HUES48 (cell line): ENCODE measurements at regions not wholly inside any gene's neighbourhood (a gene's known extent, or its start where the extent isn't known, plus 50 kb on each side); places are given as distances from the start of the nearest gene placed in this dataset.

Experiments
- H3K27ac ChIP-seq: one replicate; pipeline ENCODE4 v1.7.0; 2013; ENCODE audit warnings: low read depth, low read length, inconsistent platforms
- H3K27me3 ChIP-seq: 2 replicates; pipeline ENCODE4 v1.6.1; 2013; ENCODE audit warnings: mild to moderate bottlenecking, low read length; ENCODE audit not compliant: control insufficient read depth, insufficient read depth
- H3K36me3 ChIP-seq: 2 replicates; pipeline ENCODE4 v1.6.1; 2013; ENCODE audit warnings: low read length; ENCODE audit not compliant: control insufficient read depth, insufficient read depth
- H3K4me1 ChIP-seq: 2 replicates; pipeline ENCODE4 v1.6.1; 2013; ENCODE audit warnings: mild to moderate bottlenecking, low read length; ENCODE audit not compliant: control insufficient read depth, insufficient read depth
- H3K4me3 ChIP-seq: 2 replicates; pipeline ENCODE4 v1.5.1; 2013; ENCODE audit warnings: mild to moderate bottlenecking, low read depth, low read length
- H3K9ac ChIP-seq: 2 replicates; pipeline ENCODE4 v1.6.1; 2013; ENCODE audit warnings: mild to moderate bottlenecking, low read depth, low read length, moderate library complexity
- H3K9me3 ChIP-seq: 2 replicates; pipeline ENCODE4 v1.6.1; 2013; ENCODE audit warnings: low read length; ENCODE audit not compliant: control insufficient read depth, insufficient read depth

DNA sequence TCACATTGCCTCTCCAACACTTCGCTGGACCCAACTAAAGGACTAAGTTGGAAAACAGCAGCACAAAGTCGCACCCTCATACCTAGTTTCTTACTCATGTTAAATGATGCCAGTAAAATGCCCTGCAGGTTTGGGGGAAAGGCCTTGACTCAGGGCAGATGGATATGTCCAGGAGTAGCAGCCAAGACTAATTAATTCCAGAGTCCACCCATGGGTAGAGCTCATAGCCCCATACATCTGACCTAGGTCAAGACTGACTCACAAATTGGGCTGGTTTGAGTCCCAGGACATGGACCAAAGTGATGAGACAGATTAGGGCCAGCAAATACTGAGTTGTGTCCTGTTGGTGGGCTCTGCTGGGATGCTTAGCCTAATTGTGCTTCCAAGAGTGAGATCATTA lies 224.0 kb upstream of the BTG1 start:
- Histone ChIP-seq H3K4me3 (no peak overlapping the region), H3K9ac (no peak overlapping the region), H3K36me3 (no peaks in the 10 kb centered on the region), H3K4me1 (peaks cover 5% of the 10 kb centered on the region; the same call in 1 of the 2 replicates), H3K27ac (no peak overlapping the region), H3K27me3 (no peaks in the 10 kb centered on the region), H3K9me3 (no peaks in the 10 kb centered on the region)

DNA sequence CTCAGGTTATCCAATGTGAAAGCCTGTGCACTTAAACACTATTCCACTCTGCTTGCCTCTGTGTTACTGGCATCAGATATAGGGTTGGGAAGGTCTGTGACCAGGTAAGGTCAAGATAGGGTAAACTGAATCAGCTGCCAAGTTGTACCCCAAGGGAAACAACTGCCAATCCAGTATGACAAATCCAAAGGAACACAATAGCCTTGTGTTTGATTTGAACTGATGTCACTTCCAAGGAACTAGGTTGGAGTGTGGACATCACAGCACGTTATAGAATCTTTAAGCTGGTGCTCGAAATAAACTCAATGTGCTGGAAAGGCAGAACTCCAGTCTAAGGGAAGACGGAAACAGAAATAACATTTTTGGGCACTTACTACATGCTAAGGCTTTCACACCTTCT lies 223.4 kb upstream of the BTG1 start:
- Histone ChIP-seq H3K27me3 (no peaks in the 10 kb centered on the region), H3K9ac (no peak overlapping the region), H3K4me1 (peaks cover 6% of the 10 kb centered on the region; the same call in 1 of the 2 replicates), H3K27ac (no peak overlapping the region), H3K36me3 (no peaks in the 10 kb centered on the region), H3K9me3 (no peaks in the 10 kb centered on the region), H3K4me3 (no peak overlapping the region)

DNA sequence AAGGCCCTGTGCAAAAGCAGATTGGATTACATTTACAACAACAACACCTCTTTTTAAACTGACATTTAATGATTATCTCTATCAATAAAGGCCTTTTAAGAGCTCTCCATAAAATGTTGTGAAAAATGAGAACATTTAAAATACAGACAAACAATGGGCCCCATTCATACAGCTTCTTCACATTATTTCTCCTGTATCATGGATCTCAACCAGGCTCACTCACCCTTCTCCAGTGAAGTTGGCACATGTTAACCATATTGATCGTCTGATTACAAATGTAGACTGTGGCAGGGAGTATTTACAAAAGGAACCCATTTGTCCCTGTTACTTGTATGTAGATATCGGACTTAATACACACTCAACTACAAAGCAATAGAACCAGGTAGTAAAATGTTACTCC lies 220.2 kb upstream of the BTG1 start:
- H3K9me3 ChIP-seq: no peaks in the 10 kb centered on the region
- H3K4me3 ChIP-seq: no peak overlapping the region
- no peaks in the 10 kb centered on the region for H3K27me3 ChIP-seq
- H3K27ac ChIP-seq: no peak overlapping the region
- H3K36me3 ChIP-seq: no peaks in the 10 kb centered on the region
- H3K4me1 ChIP-seq: peaks cover 11% of the 10 kb centered on the region; the same call in 1 of the 2 replicates
- no peak overlapping the region for H3K9ac ChIP-seq

- Histone ChIP-seq H3K9me3 (no peaks in the 10 kb centered on the region), H3K9ac (no peak overlapping the region), H3K27me3 (no peaks in the 10 kb centered on the region), H3K27ac (no peak overlapping the region), H3K4me3 (no peak overlapping the region), H3K4me1 (peaks cover 11% of the 10 kb centered on the region; the same call in 1 of the 2 replicates), H3K36me3 (no peaks in the 10 kb centered on the region)
Measured at GRCh38 chr12:92365333-92365732, 219.7 kb upstream of the BTG1 start.

GRCh38 chr12:92363295-92364146 lies 217.9 kb upstream of the BTG1 start:
- H3K4me1 ChIP-seq: peaks cover 11% of the 10 kb centered on the region; the same call in 1 of the 2 replicates
- no peak overlapping the region for H3K9ac ChIP-seq
- no peak overlapping the region for H3K4me3 ChIP-seq
- no peak overlapping the region for H3K27ac ChIP-seq
- H3K27me3 ChIP-seq: no peaks in the 10 kb centered on the region
- H3K36me3 ChIP-seq: no peaks in the 10 kb centered on the region
- H3K9me3 ChIP-seq: no peaks in the 10 kb centered on the region

- H3K4me1 ChIP-seq: peaks cover 11% of the 10 kb centered on the region; the same call in 1 of the 2 replicates
- H3K27ac ChIP-seq: no peak overlapping the region
- H3K36me3 ChIP-seq: no peaks in the 10 kb centered on the region
- H3K27me3 ChIP-seq: no peaks in the 10 kb centered on the region
- H3K9me3 ChIP-seq: no peaks in the 10 kb centered on the region
- H3K9ac ChIP-seq: no peak overlapping the region
- no peak overlapping the region for H3K4me3 ChIP-seq
Measured at GRCh38 chr12:92362785-92363184, 217.1 kb upstream of the BTG1 start.

GRCh38 chr12:92362126-92362525 lies 216.5 kb upstream of the BTG1 start:
- Histone ChIP-seq H3K27me3 (no peaks in the 10 kb centered on the region), H3K9ac (no peak overlapping the region), H3K9me3 (no peaks in the 10 kb centered on the region), H3K4me3 (no peak overlapping the region), H3K4me1 (peaks cover 11% of the 10 kb centered on the region; the same call in 1 of the 2 replicates), H3K36me3 (no peaks in the 10 kb centered on the region), H3K27ac (no peak overlapping the region)

GRCh38 chr12:92360543-92360942 lies 214.9 kb upstream of the BTG1 start:
- H3K27me3 ChIP-seq: no peaks in the 10 kb centered on the region
- peaks cover 11% of the 10 kb centered on the region; the same call in 1 of the 2 replicates for H3K4me1 ChIP-seq
- H3K9ac ChIP-seq: no peak overlapping the region
- H3K4me3 ChIP-seq: no peak overlapping the region
- H3K36me3 ChIP-seq: no peaks in the 10 kb centered on the region
- no peak overlapping the region for H3K27ac ChIP-seq
- H3K9me3 ChIP-seq: no peaks in the 10 kb centered on the region

DNA sequence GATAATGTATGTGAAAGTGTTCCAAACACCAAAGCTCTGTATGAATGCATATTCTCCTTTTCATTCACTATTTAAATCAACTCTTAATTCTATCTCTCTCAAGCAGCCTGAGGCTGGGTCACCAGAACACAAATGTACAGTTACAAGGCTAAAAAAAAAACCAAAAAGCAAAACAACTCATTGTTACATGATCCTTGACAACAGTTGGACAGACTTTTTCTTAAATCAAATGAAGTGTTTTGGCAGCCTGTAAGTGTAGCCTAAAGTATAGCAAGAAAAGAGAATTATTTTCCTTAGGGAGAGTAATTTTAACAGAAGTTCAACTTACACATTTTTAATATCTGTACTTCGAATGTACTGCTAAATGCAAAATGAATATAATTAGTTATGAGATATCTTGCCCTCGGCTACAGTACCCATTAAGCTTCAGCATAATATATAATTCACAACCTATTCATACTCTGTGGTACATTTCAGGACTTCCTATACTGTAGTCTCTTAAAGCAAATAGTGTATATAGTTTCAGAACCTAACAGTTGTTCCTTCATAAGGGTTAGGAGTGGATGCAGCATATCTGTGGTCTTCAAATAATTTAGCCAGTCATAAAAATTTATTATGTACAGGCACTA lies 214.0 kb upstream of the BTG1 start:
- no peak overlapping the region for H3K4me3 ChIP-seq
- H3K4me1 ChIP-seq: peaks cover 7% of the 10 kb centered on the region; the same call in 1 of the 2 replicates
- H3K27me3 ChIP-seq: no peaks in the 10 kb centered on the region
- H3K27ac ChIP-seq: no peak overlapping the region
- H3K36me3 ChIP-seq: no peaks in the 10 kb centered on the region
- no peaks in the 10 kb centered on the region for H3K9me3 ChIP-seq
- H3K9ac ChIP-seq: no peak overlapping the region

DNA sequence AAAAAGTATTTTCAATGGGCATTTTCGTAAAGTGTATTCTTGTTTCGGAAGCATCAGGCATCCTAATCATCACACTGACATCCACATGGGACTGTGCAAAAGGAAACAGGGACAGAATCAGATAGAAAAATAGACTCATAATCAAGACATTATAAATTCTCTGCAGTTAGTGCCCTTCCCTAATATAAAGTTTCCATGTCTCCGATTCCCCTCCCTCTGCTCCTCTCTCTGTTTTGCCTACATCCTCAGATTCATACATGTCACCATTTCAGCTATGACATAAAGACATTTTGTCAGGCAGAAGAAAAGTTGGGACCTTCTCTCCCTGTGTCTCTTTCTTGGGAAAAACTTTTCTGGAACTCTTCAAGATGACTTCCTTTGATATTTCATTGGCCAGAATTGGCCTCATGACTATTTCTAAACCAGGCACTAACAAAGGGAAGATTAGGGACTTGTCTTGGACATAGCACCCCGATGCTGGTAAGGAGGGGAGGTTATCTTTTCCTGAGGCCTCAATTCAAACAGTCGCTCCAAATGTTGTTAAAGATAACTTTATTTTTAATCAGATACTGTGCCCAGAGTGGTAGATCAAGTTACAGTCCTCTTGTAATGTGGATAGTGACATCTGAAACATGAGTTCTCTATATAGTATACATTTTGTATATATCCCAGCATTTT lies 212.1 kb upstream of the BTG1 start:
- Histone ChIP-seq H3K27me3 (no peaks in the 10 kb centered on the region), H3K4me1 (no peaks in the 10 kb centered on the region), H3K9ac (no peak overlapping the region), H3K27ac (no peak overlapping the region), H3K36me3 (no peaks in the 10 kb centered on the region), H3K9me3 (no peaks in the 10 kb centered on the region), H3K4me3 (no peak overlapping the region)

GRCh38 chr12:92356425-92356824 lies 210.8 kb upstream of the BTG1 start:
- H3K9ac ChIP-seq: no peak overlapping the region
- H3K9me3 ChIP-seq: no peaks in the 10 kb centered on the region
- no peaks in the 10 kb centered on the region for H3K36me3 ChIP-seq
- no peaks in the 10 kb centered on the region for H3K4me1 ChIP-seq
- no peak overlapping the region for H3K4me3 ChIP-seq
- no peaks in the 10 kb centered on the region for H3K27me3 ChIP-seq
- H3K27ac ChIP-seq: no peak overlapping the region
